HG02973 (cell line): ENCODE measurements at regions not wholly inside any gene's neighbourhood (a gene's known extent, or its start where the extent isn't known, plus 50 kb on each side); places are given as distances from the start of the nearest gene placed in this dataset.
"Not testable (repeated sequence)": the region's sequence is repeated elsewhere in the genome, so short reads cannot be mapped to it uniquely, and the experiment has no call there.

Source experiments
- ATAC-seq: cut with Tn5 transposase; IDR thresholded peaks from one replicate; pipeline ENCODE4 v1.9.1; 2021; ENCODE audit warnings: moderate library complexity; ENCODE audit not compliant: unreplicated experiment

- ATAC-seq, result no peak
These were observed 60.2 kb downstream of the THNSL1 start for GRCh38 chr10:25076506-25077177.

- ATAC-seq, result no peak
These were observed 62.4 kb downstream of the THNSL1 start for GRCh38 chr10:25078658-25079431.

GRCh38 chr10:25080880-25081581 is 64.6 kb downstream of the THNSL1 start:
- ATAC-seq, result peak; percentile 85

- ATAC-seq, result no peak
These were observed 66.1 kb downstream of the THNSL1 start for GRCh38 chr10:25082276-25083204.

GRCh38 chr10:25083546-25084111 is 67.2 kb downstream of the THNSL1 start:
- ATAC-seq, result no peak

GRCh38 chr10:25084447-25084846 is 68.0 kb downstream of the THNSL1 start:
- no peak for ATAC-seq

GRCh38 chr10:25094590-25094989 is 78.2 kb downstream of the THNSL1 start:
- no peak for ATAC-seq

- ATAC-seq, result no peak
These were observed 77.0 kb upstream of the GPR158 start for GRCh38 chr10:25097669-25098411.

GRCh38 chr10:25100141-25100540 is 74.7 kb upstream of the GPR158 start:
- no peak for ATAC-seq

GRCh38 chr10:25101461-25102146 is 73.2 kb upstream of the GPR158 start:
- ATAC-seq, result no peak

- ATAC-seq, result no peak
These were observed 72.5 kb upstream of the GPR158 start for GRCh38 chr10:25102147-25102822.

- ATAC-seq, result no peak
These were observed 71.1 kb upstream of the GPR158 start for GRCh38 chr10:25103703-25104102.

GRCh38 chr10:25104441-25104840 is 70.4 kb upstream of the GPR158 start:
- no peak for ATAC-seq

GRCh38 chr10:25105262-25105661 is 69.5 kb upstream of the GPR158 start:
- no peak for ATAC-seq

- no peak for ATAC-seq
These were observed 69.0 kb upstream of the GPR158 start for GRCh38 chr10:25105743-25106260.

GRCh38 chr10:25107756-25108155 is 67.0 kb upstream of the GPR158 start:
- no peak for ATAC-seq

- ATAC-seq, result not testable (repeated sequence)
These were observed 64.9 kb upstream of the GPR158 start for GRCh38 chr10:25109896-25110295.

GRCh38 chr10:25112016-25112415 is 62.8 kb upstream of the GPR158 start:
- ATAC-seq, result no peak
